ACHN (cell line): ENCODE measurements at regions not wholly inside any gene's neighbourhood (a gene's known extent, or its start where the extent isn't known, plus 50 kb on each side); places are given as distances from the start of the nearest gene placed in this dataset.

ENCODE experiments used
- DNase-seq: peaks from one replicate; pipeline ENCODE4 v3.0.0-alpha.2; 2015
- in situ Hi-C: cut with HindIII; loops from 2 replicates; pipeline ENCODE4 v1.10.0; 2017; ENCODE audit warnings: low sequenced_read_pairs, low pct_ligation_motif_present, low pct_unique_long_range_greater_than_20kb

- no peak for DNase-seq
- in situ Hi-C loops, result no loop called here
Observed at GRCh38 chr7:109331423-109331822, 761.7 kb downstream of the DNAJB9 start.

GRCh38 chr7:109335951-109336350, 766.3 kb downstream of the DNAJB9 start:
- in situ Hi-C loops, result no loop called here
- no peak for DNase-seq

GRCh38 chr7:109336531-109336930, 766.9 kb downstream of the DNAJB9 start:
- in situ Hi-C loops, result no loop called here
- DNase-seq, result no peak

- in situ Hi-C loops, result no loop called here
- DNase-seq, result no peak
Observed at GRCh38 chr7:109343678-109344077, 774.0 kb downstream of the DNAJB9 start.

- in situ Hi-C loops, result no loop called here
- no peak for DNase-seq
Observed at GRCh38 chr7:109351493-109351892, 781.8 kb downstream of the DNAJB9 start.

- DNase-seq, result no peak
- in situ Hi-C loops, result no loop called here
Observed at GRCh38 chr7:109354000-109354399, 784.3 kb downstream of the DNAJB9 start.

- no peak for DNase-seq
- in situ Hi-C loops, result no loop called here
Observed at GRCh38 chr7:109354552-109354951, 784.9 kb downstream of the DNAJB9 start.

GRCh38 chr7:109375823-109376222, 806.1 kb downstream of the DNAJB9 start:
- DNase-seq, result no peak
- in situ Hi-C loops, result no loop called here

GRCh38 chr7:109376576-109376975, 806.9 kb downstream of the DNAJB9 start:
- in situ Hi-C loops, result no loop called here
- DNase-seq, result no peak

- no peak for DNase-seq
- in situ Hi-C loops, result no loop called here
Observed at GRCh38 chr7:109377076-109377884, 807.6 kb downstream of the DNAJB9 start.

- DNase-seq, result no peak
- in situ Hi-C loops, result no loop called here
Observed at GRCh38 chr7:109386959-109387358, 817.3 kb downstream of the DNAJB9 start.

- in situ Hi-C loops, result no loop called here
- DNase-seq, result no peak
Observed at GRCh38 chr7:109387530-109387929, 817.9 kb downstream of the DNAJB9 start.

GRCh38 chr7:109391240-109391639, 821.6 kb downstream of the DNAJB9 start:
- in situ Hi-C loops, result no loop called here
- no peak for DNase-seq

GRCh38 chr7:109402107-109402506, 832.4 kb downstream of the DNAJB9 start:
- in situ Hi-C loops, result no loop called here
- DNase-seq, result no peak

- in situ Hi-C loops, result no loop called here
Observed at GRCh38 chr7:109407756-109408155, 838.1 kb downstream of the DNAJB9 start.

GRCh38 chr7:109437957-109438356, 868.3 kb downstream of the DNAJB9 start:
- in situ Hi-C loops, result no loop called here

More at GRCh38 chr7:109407756-109408155, 838.1 kb downstream of the DNAJB9 start:
- DNase-seq, result no peak

GRCh38 chr7:109449760-109450159, 880.1 kb downstream of the DNAJB9 start:
- no peak for DNase-seq
- in situ Hi-C loops, result no loop called here

More at GRCh38 chr7:109437957-109438356, 868.3 kb downstream of the DNAJB9 start:
- DNase-seq, result no peak

GRCh38 chr7:109456116-109456515, 886.4 kb downstream of the DNAJB9 start:
- DNase-seq, result peak; percentile 14
- in situ Hi-C loops, result no loop called here

GRCh38 chr7:109460296-109460695, 890.6 kb downstream of the DNAJB9 start:
- no peak for DNase-seq
- in situ Hi-C loops, result no loop called here

GRCh38 chr7:109462171-109462570, 892.5 kb downstream of the DNAJB9 start:
- in situ Hi-C loops, result no loop called here
- no peak for DNase-seq
